WTC11 (cell line): ENCODE measurements at regions not wholly inside any gene's neighbourhood (a gene's known extent, or its start where the extent isn't known, plus 50 kb on each side); places are given as distances from the start of the nearest gene placed in this dataset.
A peak's percentile ranks its signal among the peaks of the same experiment; 100 is the strongest.

Source experiments
- ATAC-seq: fragments of 200-7000 bp; cut with Tn5 transposase; 2 replicates; pipeline ENCODE4 v1.10.0; 2021; ENCODE audit warnings: mild to moderate bottlenecking, moderate library complexity
- CTCF ChIA-PET: fragments of 300-600 bp; sonication (Branson Sonifier 250); formaldehyde crosslinking; loops from one replicate; lab custom pipeline; 2021; ENCODE audit warnings: antibody characterized with exemption; lab: Charles Lee
- POLR2A ChIA-PET: fragments of 350-600 bp; sonication (Branson Sonifier 250); formaldehyde crosslinking; loops from one replicate; lab custom pipeline; 2021; ENCODE audit warnings: antibody characterized with exemption; lab: Charles Lee
- DNase-seq: peaks from one replicate; pipeline ENCODE4 v3.0.0; 2021; ENCODE audit warnings: low spot score
- H3K27ac Mint-ChIP-seq: 2 replicates; pipeline ENCODE4 v1.8.0; 2021; ENCODE audit warnings: mixed read lengths
- H3K27me3 Mint-ChIP-seq: 2 replicates; pipeline ENCODE4 v1.8.0; 2021; ENCODE audit warnings: low read depth, mild to moderate bottlenecking, moderate library complexity, mixed read lengths
- H3K36me3 Mint-ChIP-seq: 2 replicates; pipeline ENCODE4 v1.8.0; 2021; ENCODE audit warnings: mixed read lengths
- H3K4me1 Mint-ChIP-seq: 2 replicates; pipeline ENCODE4 v1.8.0; 2022; ENCODE audit warnings: mixed read lengths
- H3K4me3 Mint-ChIP-seq: 2 replicates; pipeline ENCODE4 v1.8.0; 2021; ENCODE audit warnings: mild to moderate bottlenecking, moderate library complexity, mixed read lengths
- H3K9me3 Mint-ChIP-seq: 2 replicates; pipeline ENCODE4 v1.8.0; 2021; ENCODE audit warnings: mixed read lengths
- CREB1 ChIP-seq: sonication (generic); formaldehyde crosslinking; IDR thresholded peaks from 2 replicates; pipeline ENCODE4 v1.8.0; 2023; ENCODE audit warnings: mild to moderate bottlenecking, missing genetic modification reagents
- FOXJ3 ChIP-seq: sonication (generic); formaldehyde crosslinking; IDR thresholded peaks from 2 replicates; pipeline ENCODE4 v1.9.0; 2021; ENCODE audit warnings: missing genetic modification reagents, mild to moderate bottlenecking, borderline replicate concordance
- GRHL2 ChIP-seq: fragments of 250-450 bp; sonication (Bioruptor Pico); IDR thresholded peaks from 2 replicates; pipeline ENCODE4 v1.8.0; 2022; ENCODE audit warnings: mild to moderate bottlenecking, moderate library complexity; ENCODE audit not compliant: insufficient replicate concordance, severe bottlenecking
- JUN ChIP-seq: sonication (generic); formaldehyde crosslinking; IDR thresholded peaks from 2 replicates; pipeline ENCODE4 v1.8.0; 2023; ENCODE audit warnings: mild to moderate bottlenecking, missing genetic modification reagents
- NR3C1 ChIP-seq: sonication (generic); formaldehyde crosslinking; conservative IDR thresholded peaks from 2 replicates; pipeline ENCODE4 v1.8.1; 2023; ENCODE audit warnings: low read depth, mild to moderate bottlenecking, missing genetic modification reagents
- ZNF232 ChIP-seq: sonication (generic); formaldehyde crosslinking; IDR thresholded peaks from 2 replicates; pipeline ENCODE4 v1.8.0; 2022; ENCODE audit warnings: mild to moderate bottlenecking, missing genetic modification reagents
- ZNF423 ChIP-seq: fragments of 250-450 bp; sonication (Bioruptor Pico); IDR thresholded peaks from 2 replicates; pipeline ENCODE4 v2.1.2; 2022; ENCODE audit warnings: mild to moderate bottlenecking, moderate library complexity
- TF ChIP-seq, protein P1 (sequence below): sonication (generic); formaldehyde crosslinking; IDR thresholded peaks from 2 replicates; pipeline ENCODE4 v1.8.1; 2022; ENCODE audit warnings: missing genetic modification reagents, borderline replicate concordance
- TF ChIP-seq, protein P2 (sequence below): fragments of 200-600 bp; IDR thresholded peaks from 2 replicates; pipeline ENCODE4 v1.8.0; 2022; ENCODE audit warnings: antibody characterized with exemption
- TF ChIP-seq, protein P3 (sequence below): sonication (generic); formaldehyde crosslinking; IDR thresholded peaks from 2 replicates; pipeline ENCODE4 v1.8.0; 2023; ENCODE audit warnings: mild to moderate bottlenecking, missing genetic modification reagents
- TF ChIP-seq, protein P4 (sequence below): sonication (generic); formaldehyde crosslinking; IDR thresholded peaks from 2 replicates; pipeline ENCODE4 v1.8.1; 2022; ENCODE audit warnings: mild to moderate bottlenecking, moderate library complexity, missing genetic modification reagents
- TF ChIP-seq, protein P5 (sequence below): sonication (generic); formaldehyde crosslinking; IDR thresholded peaks from 2 replicates; pipeline ENCODE4 v1.8.0; 2022; ENCODE audit warnings: mild to moderate bottlenecking, missing genetic modification reagents
- TF ChIP-seq, protein P6 (sequence below): sonication (generic); formaldehyde crosslinking; IDR thresholded peaks from 2 replicates; pipeline ENCODE4 v1.8.0; 2023; ENCODE audit warnings: missing genetic modification reagents

DNA sequence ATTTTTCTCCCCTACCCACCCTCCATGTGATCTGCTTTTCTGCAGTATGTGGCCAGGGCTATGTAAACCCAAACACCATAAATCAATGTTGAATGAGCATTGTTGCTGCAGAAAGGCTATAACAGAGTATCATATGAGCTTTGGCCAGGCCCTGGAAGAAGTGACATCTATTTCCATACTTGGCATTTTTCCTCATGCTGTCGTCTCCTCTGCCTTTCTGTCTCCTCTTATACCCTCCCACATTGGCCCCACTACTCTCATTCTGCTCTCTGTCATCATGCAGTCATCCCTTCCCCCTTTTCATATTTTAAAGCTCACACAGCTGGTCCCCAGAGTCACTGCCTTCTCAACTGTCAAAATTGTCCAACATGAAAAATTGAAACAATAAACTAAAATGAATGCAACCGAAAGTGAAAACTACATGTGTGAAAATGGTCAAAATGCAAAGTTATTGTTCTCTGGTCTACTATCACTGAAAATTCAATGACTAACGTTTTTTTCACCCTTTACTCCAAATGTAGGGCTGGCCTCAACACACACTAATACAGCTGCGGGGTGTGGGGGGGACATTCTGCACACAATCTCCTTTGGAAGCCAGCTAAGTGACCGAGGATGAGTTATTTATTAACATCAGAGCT is 290.7 kb upstream of the TMPO start (continued):
- TF ChIP-seq NR3C1 (CRISPR knock-in tag), result no peak
- no peak for TF ChIP-seq ZNF232 (CRISPR knock-in tag)
- TF ChIP-seq, all 79 proteins: peak for 0

DNA sequence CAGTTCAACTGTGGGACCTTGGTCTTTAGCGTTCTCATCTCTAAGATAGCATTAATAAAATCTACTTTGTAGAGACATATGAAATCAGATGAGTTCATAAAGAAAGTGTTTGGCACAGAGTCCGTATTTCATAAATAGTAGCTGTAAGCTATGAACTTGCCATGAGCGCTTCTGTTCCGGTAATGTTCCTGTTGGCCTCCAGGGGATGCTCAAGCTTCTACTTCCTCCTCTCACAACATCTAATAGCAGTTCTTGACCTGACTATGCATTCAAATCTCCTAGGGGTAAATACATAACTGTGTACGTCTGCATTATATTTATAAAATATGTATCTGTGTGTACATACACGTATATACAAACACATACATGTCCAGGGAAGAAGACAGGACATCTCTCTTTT is 288.2 kb upstream of the TMPO start:
- H3K27ac Mint-ChIP-seq, result no peak overlapping the region
- no peak overlapping the region for H3K4me3 Mint-ChIP-seq
- no peaks in the 10 kb centered on the region for H3K27me3 Mint-ChIP-seq
- DNase-seq, result peak; percentile 23
- peak; percentile 77 for ATAC-seq
- H3K4me1 Mint-ChIP-seq, result peaks cover 5% of the 10 kb centered on the region
- no peaks in the 10 kb centered on the region for H3K36me3 Mint-ChIP-seq
- TF ChIP-seq JUN (no peak), FOXJ3 (CRISPR knock-in tag) (no peak)
- TF ChIP-seq, protein P1, sequence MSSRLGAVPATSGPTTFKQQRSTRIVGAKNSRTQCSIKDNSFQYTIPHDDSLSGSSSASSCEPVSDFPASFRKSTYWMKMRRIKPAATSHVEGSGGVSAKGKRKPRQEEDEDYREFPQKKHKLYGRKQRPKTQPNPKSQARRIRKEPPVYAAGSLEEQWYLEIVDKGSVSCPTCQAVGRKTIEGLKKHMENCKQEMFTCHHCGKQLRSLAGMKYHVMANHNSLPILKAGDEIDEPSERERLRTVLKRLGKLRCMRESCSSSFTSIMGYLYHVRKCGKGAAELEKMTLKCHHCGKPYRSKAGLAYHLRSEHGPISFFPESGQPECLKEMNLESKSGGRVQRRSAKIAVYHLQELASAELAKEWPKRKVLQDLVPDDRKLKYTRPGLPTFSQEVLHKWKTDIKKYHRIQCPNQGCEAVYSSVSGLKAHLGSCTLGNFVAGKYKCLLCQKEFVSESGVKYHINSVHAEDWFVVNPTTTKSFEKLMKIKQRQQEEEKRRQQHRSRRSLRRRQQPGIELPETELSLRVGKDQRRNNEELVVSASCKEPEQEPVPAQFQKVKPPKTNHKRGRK (CRISPR knock-in tag), result no peak
- TF ChIP-seq, protein P2, sequence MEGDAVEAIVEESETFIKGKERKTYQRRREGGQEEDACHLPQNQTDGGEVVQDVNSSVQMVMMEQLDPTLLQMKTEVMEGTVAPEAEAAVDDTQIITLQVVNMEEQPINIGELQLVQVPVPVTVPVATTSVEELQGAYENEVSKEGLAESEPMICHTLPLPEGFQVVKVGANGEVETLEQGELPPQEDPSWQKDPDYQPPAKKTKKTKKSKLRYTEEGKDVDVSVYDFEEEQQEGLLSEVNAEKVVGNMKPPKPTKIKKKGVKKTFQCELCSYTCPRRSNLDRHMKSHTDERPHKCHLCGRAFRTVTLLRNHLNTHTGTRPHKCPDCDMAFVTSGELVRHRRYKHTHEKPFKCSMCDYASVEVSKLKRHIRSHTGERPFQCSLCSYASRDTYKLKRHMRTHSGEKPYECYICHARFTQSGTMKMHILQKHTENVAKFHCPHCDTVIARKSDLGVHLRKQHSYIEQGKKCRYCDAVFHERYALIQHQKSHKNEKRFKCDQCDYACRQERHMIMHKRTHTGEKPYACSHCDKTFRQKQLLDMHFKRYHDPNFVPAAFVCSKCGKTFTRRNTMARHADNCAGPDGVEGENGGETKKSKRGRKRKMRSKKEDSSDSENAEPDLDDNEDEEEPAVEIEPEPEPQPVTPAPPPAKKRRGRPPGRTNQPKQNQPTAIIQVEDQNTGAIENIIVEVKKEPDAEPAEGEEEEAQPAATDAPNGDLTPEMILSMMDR, result peak; percentile 81
- TF ChIP-seq, all 79 proteins: peak for 1
- ChIA-PET CTCF (interaction anchor here (0.5 to 3.2 kb wide), 26 partner anchors 8 to 441 kb away, joined by 3 to 31 read pairs (median 4); partner anchors contain the start of gene IKBIP), POLR2A (no interaction called here)
- H3K9me3 Mint-ChIP-seq, result no peaks in the 10 kb centered on the region

DNA sequence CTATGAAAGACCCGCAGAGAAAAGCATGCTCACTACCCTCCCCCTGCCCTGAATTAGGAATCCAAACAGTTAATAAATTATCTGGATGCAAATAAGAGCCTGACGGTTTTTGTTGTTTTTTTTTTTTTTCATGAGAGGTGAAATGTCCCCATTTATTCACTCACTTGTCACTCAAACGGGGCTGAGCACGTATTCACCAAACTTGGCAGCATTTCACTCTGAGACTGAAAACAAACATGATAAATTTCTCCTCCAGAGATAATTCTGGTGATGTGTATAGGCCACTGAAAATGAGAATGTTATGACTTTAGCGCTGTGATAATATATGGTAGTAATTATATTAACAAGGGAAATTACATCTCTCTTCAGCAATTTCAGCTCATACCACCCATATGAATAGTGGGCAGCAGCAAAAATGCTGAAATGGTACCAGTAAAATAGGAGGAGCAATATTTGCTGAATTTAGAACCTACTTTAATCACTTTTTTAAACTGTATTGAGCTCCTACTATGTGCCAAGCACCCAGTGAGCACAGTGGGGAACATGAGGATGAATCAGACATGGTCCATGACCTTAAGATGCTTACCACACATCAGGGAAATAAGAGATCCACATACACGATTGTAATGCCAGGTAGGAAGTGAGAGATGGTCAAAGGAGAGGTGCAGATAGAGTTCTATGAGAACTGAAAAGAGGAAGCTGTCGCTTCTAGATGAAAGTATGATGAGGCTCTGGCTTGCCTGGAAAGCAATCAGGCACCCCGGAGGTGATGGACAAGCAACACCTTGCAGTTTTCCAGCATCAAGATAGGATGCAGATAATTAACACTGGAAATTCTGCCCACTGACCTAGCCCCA is 286.5 kb upstream of the TMPO start:
- H3K4me1 Mint-ChIP-seq, result peaks cover 5% of the 10 kb centered on the region
- no peaks in the 10 kb centered on the region for H3K36me3 Mint-ChIP-seq
- DNase-seq, result no peak
- ChIA-PET POLR2A (no interaction called here), CTCF (interaction anchor here (0.6 to 3.2 kb wide), 5 partner anchors 15 to 1312 kb away, joined by 3 to 31 read pairs (median 11); no protein-coding TSS in a partner anchor)
- no peak for ATAC-seq
- no peaks in the 10 kb centered on the region for H3K9me3 Mint-ChIP-seq
- no peak overlapping the region for H3K4me3 Mint-ChIP-seq
- H3K27me3 Mint-ChIP-seq, result no peaks in the 10 kb centered on the region
- H3K27ac Mint-ChIP-seq, result no peak overlapping the region
- TF ChIP-seq ZNF423 (CRISPR knock-in tag), result no peak
- no peak for TF ChIP-seq CREB1 (CRISPR knock-in tag)
- no peak for TF ChIP-seq GRHL2
- TF ChIP-seq, protein P3, sequence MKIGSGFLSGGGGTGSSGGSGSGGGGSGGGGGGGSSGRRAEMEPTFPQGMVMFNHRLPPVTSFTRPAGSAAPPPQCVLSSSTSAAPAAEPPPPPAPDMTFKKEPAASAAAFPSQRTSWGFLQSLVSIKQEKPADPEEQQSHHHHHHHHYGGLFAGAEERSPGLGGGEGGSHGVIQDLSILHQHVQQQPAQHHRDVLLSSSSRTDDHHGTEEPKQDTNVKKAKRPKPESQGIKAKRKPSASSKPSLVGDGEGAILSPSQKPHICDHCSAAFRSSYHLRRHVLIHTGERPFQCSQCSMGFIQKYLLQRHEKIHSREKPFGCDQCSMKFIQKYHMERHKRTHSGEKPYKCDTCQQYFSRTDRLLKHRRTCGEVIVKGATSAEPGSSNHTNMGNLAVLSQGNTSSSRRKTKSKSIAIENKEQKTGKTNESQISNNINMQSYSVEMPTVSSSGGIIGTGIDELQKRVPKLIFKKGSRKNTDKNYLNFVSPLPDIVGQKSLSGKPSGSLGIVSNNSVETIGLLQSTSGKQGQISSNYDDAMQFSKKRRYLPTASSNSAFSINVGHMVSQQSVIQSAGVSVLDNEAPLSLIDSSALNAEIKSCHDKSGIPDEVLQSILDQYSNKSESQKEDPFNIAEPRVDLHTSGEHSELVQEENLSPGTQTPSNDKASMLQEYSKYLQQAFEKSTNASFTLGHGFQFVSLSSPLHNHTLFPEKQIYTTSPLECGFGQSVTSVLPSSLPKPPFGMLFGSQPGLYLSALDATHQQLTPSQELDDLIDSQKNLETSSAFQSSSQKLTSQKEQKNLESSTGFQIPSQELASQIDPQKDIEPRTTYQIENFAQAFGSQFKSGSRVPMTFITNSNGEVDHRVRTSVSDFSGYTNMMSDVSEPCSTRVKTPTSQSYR (CRISPR knock-in tag), result no peak
- TF ChIP-seq, protein P4, sequence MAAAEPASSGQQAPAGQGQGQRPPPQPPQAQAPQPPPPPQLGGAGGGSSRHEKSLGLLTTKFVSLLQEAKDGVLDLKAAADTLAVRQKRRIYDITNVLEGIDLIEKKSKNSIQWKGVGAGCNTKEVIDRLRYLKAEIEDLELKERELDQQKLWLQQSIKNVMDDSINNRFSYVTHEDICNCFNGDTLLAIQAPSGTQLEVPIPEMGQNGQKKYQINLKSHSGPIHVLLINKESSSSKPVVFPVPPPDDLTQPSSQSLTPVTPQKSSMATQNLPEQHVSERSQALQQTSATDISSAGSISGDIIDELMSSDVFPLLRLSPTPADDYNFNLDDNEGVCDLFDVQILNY, result no peak
- TF ChIP-seq, protein P5, sequence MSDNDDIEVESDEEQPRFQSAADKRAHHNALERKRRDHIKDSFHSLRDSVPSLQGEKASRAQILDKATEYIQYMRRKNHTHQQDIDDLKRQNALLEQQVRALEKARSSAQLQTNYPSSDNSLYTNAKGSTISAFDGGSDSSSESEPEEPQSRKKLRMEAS (CRISPR knock-in tag), result no peak
- TF ChIP-seq, protein P6, sequence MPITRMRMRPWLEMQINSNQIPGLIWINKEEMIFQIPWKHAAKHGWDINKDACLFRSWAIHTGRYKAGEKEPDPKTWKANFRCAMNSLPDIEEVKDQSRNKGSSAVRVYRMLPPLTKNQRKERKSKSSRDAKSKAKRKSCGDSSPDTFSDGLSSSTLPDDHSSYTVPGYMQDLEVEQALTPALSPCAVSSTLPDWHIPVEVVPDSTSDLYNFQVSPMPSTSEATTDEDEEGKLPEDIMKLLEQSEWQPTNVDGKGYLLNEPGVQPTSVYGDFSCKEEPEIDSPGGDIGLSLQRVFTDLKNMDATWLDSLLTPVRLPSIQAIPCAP (CRISPR knock-in tag), result no peak
